T-helper 22 cell (primary cell): ENCODE measurements at regions not wholly inside any gene's neighbourhood (a gene's known extent, or its start where the extent isn't known, plus 50 kb on each side); places are given as distances from the start of the nearest gene placed in this dataset.

Experiments
- DNase-seq: peaks from one replicate; pipeline ENCODE4 v3.0.0-alpha.2; 2020; ENCODE audit warnings: low read depth

- DNase-seq: peak; percentile 46
Observed at GRCh38 chr12:107320929-107321631, 227.7 kb upstream of the CRY1 start.

- DNase-seq: no peak
Observed at GRCh38 chr12:107322063-107322462, 228.7 kb upstream of the CRY1 start.

- no peak for DNase-seq
Observed at GRCh38 chr12:107325075-107325608, 231.8 kb upstream of the CRY1 start.

GRCh38 chr12:107326237-107326636, 232.9 kb upstream of the CRY1 start:
- no peak for DNase-seq

GRCh38 chr12:107327651-107328182, 234.4 kb upstream of the CRY1 start:
- DNase-seq: no peak

GRCh38 chr12:107328442-107329133, 235.2 kb upstream of the CRY1 start:
- no peak for DNase-seq

- no peak for DNase-seq
Observed at GRCh38 chr12:107329569-107330324, 236.4 kb upstream of the CRY1 start.

GRCh38 chr12:107330831-107331431, 237.6 kb upstream of the CRY1 start:
- DNase-seq: no peak

GRCh38 chr12:107331471-107331870, 238.1 kb upstream of the CRY1 start:
- no peak for DNase-seq

GRCh38 chr12:107331912-107332311, 238.6 kb upstream of the CRY1 start:
- DNase-seq: no peak

GRCh38 chr12:107332743-107333142, 239.4 kb upstream of the CRY1 start:
- no peak for DNase-seq

- DNase-seq: no peak
Observed at GRCh38 chr12:107335802-107336570, 242.6 kb upstream of the CRY1 start.

GRCh38 chr12:107336695-107337094, 243.3 kb upstream of the CRY1 start:
- DNase-seq: no peak

GRCh38 chr12:107337346-107338095, 244.2 kb upstream of the CRY1 start:
- no peak for DNase-seq

- no peak for DNase-seq
Observed at GRCh38 chr12:107339487-107339886, 246.1 kb upstream of the CRY1 start.

GRCh38 chr12:107339932-107340331, 246.6 kb upstream of the CRY1 start:
- DNase-seq: no peak

- DNase-seq: no peak
Observed at GRCh38 chr12:107340898-107341297, 247.5 kb upstream of the CRY1 start.

GRCh38 chr12:107344035-107344808, 250.9 kb upstream of the CRY1 start:
- DNase-seq: no peak

- DNase-seq: no peak
Observed at GRCh38 chr12:107347261-107347660, 253.9 kb upstream of the CRY1 start.
